ENCODE measurements at regions not wholly inside any gene's neighbourhood (a gene's known extent, or its start where the extent isn't known, plus 50 kb on each side); places are given as distances from the start of the nearest gene placed in this dataset.
"Not testable (repeated sequence)": the region's sequence is repeated elsewhere in the genome, so short reads cannot be mapped to it uniquely, and the experiment has no call there.

DNA sequence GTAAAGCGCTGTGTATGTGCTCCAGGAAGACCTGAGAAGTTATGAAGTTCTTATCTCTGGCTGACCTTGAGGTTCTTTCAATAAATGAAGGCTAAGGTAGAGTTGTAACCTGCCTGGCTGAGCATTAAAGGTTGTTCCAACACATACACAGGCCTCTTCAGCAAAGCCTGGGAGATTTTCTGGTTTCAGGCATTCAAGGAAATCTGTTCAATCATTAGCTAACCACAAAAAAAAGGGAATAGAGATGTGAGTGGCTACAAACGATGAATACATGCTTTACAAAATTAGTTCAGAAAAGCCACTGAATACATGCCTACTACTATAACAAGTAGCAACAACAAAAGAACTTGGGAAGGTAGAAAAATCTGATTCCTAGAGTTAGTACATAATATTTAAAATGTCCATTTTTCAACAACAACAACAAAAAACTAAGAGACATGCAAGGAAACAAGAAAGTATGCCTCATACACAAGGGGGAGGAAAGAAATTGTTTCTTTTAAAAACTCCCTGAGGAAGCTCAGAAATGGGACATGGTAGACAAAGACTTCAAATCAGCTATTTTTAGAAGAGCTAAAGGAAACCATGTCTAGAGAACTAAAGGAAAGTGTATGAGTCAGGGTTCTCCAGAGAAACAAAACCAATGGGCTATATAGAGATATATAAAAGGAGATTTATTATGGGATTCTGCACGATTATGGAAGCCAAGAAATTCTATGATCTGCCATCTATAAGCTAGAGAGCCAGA is 191.5 kb upstream of the IPO5 start:
- ChIA-PET POLR2A (no interaction called here), CTCF (interaction anchor here (0.8 kb wide), 1 partner anchor 36 kb away, joined by 3 read pairs; no protein-coding TSS in a partner anchor)
- TF ChIP-seq NFRKB (IDR thresholded peaks at IDR 0.05) = no peak
- no peak for TF ChIP-seq TARDBP (IDR thresholded peaks at IDR 0.05)
- TF ChIP-seq SUZ12 (IDR thresholded peaks at IDR 0.05) = no peak
- no peak for TF ChIP-seq LEF1 (IDR thresholded peaks at IDR 0.05; ENCODE audit: borderline replicate concordance)
- TF ChIP-seq BHLHE40 (IDR thresholded peaks at IDR 0.05; ENCODE audit: borderline replicate concordance) = no peak
- no peak for TF ChIP-seq ARNT (IDR thresholded peaks at IDR 0.05)
- TF ChIP-seq, protein P1, sequence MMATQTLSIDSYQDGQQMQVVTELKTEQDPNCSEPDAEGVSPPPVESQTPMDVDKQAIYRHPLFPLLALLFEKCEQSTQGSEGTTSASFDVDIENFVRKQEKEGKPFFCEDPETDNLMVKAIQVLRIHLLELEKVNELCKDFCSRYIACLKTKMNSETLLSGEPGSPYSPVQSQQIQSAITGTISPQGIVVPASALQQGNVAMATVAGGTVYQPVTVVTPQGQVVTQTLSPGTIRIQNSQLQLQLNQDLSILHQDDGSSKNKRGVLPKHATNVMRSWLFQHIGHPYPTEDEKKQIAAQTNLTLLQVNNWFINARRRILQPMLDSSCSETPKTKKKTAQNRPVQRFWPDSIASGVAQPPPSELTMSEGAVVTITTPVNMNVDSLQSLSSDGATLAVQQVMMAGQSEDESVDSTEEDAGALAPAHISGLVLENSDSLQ (IDR thresholded peaks at IDR 0.05) = no peak
- no peak for TF ChIP-seq ZNF384 (IDR thresholded peaks at IDR 0.05)
- no peak for TF ChIP-seq ELF4 (IDR thresholded peaks at IDR 0.05)
- no peak for TF ChIP-seq L3MBTL2 (conservative IDR thresholded peaks at IDR 0.05)
- no peak for TF ChIP-seq FOXA1 (IDR thresholded peaks at IDR 0.05)
- TF ChIP-seq CTBP1 (IDR thresholded peaks at IDR 0.05; ENCODE audit: borderline replicate concordance) = no peak
- no peak for TF ChIP-seq FOXK2 (IDR thresholded peaks at IDR 0.05)
- TF ChIP-seq HDGF (IDR thresholded peaks at IDR 0.05; ENCODE audit: borderline replicate concordance) = no peak
- TF ChIP-seq SP1 (IDR thresholded peaks at IDR 0.05) = no peak
- TF ChIP-seq FOXM1 (IDR thresholded peaks at IDR 0.05; ENCODE audit: borderline replicate concordance) = no peak
- no peak for DNase-seq (ENCODE audit: extremely low spot score)

DNA sequence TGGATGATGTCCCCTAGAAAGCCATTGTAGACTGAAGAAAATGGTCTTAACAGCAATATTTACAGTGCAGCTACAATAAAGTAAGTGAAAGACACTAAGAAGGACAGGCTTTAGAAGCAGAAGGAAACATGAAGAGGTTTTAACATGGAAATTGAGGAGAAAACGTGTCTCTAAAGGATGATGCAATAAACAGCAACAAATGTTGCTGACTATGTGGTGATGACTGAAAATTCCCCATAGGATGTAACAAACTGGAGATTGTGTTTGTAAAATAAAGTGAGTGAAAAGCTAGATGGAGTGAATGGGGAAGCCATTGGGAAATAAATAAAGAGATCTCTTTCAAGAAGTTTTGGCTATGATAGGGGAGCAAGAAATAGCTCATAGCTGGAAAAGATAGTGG is 186.7 kb upstream of the IPO5 start:
- POLR2A ChIA-PET = no interaction called here
- no peak for DNase-seq (ENCODE audit: extremely low spot score)
- TF ChIP-seq FOXK2 (IDR thresholded peaks at IDR 0.05) (no peak), LEF1 (IDR thresholded peaks at IDR 0.05; ENCODE audit: borderline replicate concordance) (no peak), ARNT (IDR thresholded peaks at IDR 0.05) (no peak), HDGF (IDR thresholded peaks at IDR 0.05; ENCODE audit: borderline replicate concordance) (no peak), SP1 (IDR thresholded peaks at IDR 0.05) (no peak), FOXM1 (IDR thresholded peaks at IDR 0.05; ENCODE audit: borderline replicate concordance) (no peak), ZNF384 (IDR thresholded peaks at IDR 0.05) (no peak), ELF4 (IDR thresholded peaks at IDR 0.05) (no peak), FOXA1 (IDR thresholded peaks at IDR 0.05) (no peak), NFRKB (IDR thresholded peaks at IDR 0.05) (no peak), L3MBTL2 (conservative IDR thresholded peaks at IDR 0.05) (no peak), BHLHE40 (IDR thresholded peaks at IDR 0.05; ENCODE audit: borderline replicate concordance) (no peak), TARDBP (IDR thresholded peaks at IDR 0.05) (no peak), CTBP1 (IDR thresholded peaks at IDR 0.05; ENCODE audit: borderline replicate concordance) (no peak), SUZ12 (IDR thresholded peaks at IDR 0.05) (no peak)
- TF ChIP-seq, protein P1 (IDR thresholded peaks at IDR 0.05) = no peak
- CTCF ChIA-PET = no interaction called here

DNA sequence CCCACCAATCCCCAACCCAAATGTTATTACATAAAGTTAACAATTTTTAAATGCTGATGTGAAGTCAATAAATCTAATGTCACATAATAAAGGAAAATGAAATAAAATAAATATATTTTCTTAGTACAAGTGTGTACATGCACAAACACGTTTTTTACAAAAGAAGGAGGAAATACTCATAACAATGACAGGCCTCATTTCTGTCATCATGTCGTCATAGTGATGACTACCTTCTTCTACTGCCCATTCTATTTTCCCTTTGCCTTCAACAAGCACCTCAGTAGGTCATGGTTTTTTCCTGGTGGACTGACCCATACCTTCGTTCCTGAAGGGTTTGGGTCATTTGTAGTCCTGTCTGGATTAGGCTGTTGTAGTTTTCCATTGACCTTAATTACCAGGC is 185.3 kb upstream of the IPO5 start:
- no peak for TF ChIP-seq ZNF384 (IDR thresholded peaks at IDR 0.05)
- TF ChIP-seq ARNT (IDR thresholded peaks at IDR 0.05) = no peak
- ChIA-PET CTCF (no interaction called here), POLR2A (no interaction called here)
- no peak for DNase-seq (ENCODE audit: extremely low spot score)

DNA sequence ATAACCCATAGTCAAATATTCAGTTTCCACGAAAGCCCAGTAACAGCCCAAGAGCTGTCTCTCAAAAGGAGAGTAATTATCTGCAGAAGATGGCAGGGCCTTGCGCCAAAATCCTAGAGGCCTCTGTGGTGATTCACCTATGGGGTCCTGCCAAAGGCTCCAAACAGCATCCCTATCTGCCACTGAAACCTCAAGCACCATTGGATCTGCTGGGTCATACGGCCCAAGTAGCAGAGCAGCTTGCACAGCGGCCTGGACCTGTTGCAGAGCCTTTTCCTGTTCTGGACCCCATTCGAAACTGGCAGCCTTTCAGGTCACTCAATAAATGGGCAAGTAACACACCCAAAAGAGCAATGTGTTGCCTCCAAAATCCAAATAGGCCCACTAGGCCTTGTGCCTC is 183.2 kb upstream of the IPO5 start:
- POLR2A ChIA-PET; CTCF ChIA-PET; DNase-seq (ENCODE audit: extremely low spot score): not testable (repeated sequence)

DNA sequence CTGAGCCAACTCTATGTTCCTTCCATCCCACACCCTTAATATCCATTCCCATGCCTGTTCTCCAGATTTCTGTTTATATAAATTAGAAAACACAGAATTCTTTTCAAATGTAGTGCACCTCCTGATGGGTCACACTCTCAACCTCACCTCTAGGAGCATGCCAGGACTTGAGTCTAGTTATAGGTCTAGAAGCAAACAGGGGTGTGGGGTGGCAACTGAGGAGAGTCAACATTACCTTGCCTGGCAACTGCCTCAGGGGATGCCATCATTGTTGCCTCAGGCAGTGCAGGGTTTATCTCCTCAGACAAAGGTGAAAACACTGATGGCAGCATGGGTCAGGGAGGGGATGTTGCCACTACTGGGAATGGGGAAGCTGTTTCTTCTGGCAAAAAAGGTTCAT is 181.0 kb upstream of the IPO5 start:
- POLR2A ChIA-PET, CTCF ChIA-PET: not testable (repeated sequence)

DNA sequence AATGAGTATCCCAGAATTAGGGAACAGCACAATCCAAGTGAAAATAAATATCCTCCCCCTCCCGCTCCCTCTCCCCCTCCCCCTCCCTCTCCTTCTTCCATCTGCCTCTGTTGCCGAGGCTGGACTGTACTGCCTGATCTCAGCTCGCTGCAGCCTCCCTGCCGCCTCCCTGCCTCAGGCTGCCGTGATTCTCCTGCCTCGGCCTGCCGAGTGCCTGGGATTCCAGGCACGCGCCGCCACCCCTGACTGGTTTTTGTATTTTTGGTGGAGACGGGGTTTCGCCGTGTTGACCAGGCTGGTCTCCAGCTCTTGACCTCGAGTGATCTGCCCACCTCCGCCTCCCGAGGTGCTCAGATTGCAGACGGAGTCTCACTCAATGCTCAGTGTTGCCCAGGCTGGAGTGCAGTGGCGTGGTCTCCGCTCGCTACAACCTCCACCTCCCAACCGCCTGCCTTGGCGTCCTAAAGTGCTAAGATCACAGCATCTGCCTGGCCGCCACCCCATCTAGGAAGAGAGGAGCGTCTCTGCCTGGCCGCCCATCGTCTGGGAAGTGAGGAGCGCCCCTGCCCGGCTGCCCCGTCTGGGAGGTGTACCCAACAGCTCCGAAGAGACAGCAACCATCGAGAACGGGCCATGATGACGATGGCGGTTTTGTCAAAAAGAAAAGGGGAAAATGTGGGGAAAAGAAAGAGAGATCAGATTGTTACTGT is 178.9 kb upstream of the IPO5 start:
- POLR2A ChIA-PET; DNase-seq (ENCODE audit: extremely low spot score); CTCF ChIA-PET: not testable (repeated sequence)

More for the DNA sequence above, 181.0 kb upstream of the IPO5 start:
- not testable (repeated sequence) for DNase-seq (ENCODE audit: extremely low spot score)

DNA sequence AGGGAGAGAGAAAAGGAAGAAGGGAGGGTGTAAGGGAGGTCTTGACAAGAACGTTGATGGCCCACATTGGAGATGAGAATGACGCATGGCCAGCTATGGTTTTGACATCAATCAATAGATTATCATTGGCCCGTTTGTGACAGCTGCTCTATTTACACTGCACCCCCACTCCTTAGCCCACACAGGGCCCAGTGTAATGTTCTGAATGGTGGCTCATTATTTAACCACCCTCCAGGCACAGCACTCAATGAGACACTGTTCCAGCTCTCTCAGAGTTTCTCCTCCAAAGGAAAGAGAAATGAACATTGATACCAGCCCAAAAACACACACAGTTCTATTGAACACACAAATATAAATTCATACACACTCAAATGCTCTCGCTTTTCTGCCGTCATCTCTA is 173.0 kb upstream of the IPO5 start:
- ChIA-PET CTCF (no interaction called here), POLR2A (no interaction called here)
- DNase-seq (ENCODE audit: extremely low spot score) = no peak
- no peak for TF ChIP-seq FOXM1 (IDR thresholded peaks at IDR 0.05; ENCODE audit: borderline replicate concordance)
- no peak for TF ChIP-seq FOXK2 (IDR thresholded peaks at IDR 0.05)
- TF ChIP-seq SP1 (IDR thresholded peaks at IDR 0.05) = no peak
- no peak for TF ChIP-seq NFRKB (IDR thresholded peaks at IDR 0.05)
- TF ChIP-seq SUZ12 (IDR thresholded peaks at IDR 0.05) = no peak
- TF ChIP-seq LEF1 (IDR thresholded peaks at IDR 0.05; ENCODE audit: borderline replicate concordance) = no peak
- TF ChIP-seq HDGF (IDR thresholded peaks at IDR 0.05; ENCODE audit: borderline replicate concordance) = no peak
- no peak for TF ChIP-seq BHLHE40 (IDR thresholded peaks at IDR 0.05; ENCODE audit: borderline replicate concordance)
- TF ChIP-seq, protein P1 (IDR thresholded peaks at IDR 0.05) = no peak
- TF ChIP-seq TARDBP (IDR thresholded peaks at IDR 0.05) = no peak
- no peak for TF ChIP-seq CTBP1 (IDR thresholded peaks at IDR 0.05; ENCODE audit: borderline replicate concordance)
- no peak for TF ChIP-seq ZNF384 (IDR thresholded peaks at IDR 0.05)
- no peak for TF ChIP-seq L3MBTL2 (conservative IDR thresholded peaks at IDR 0.05)
